Esophagus muscularis mucosa (tissue), 4 donors: ENCODE measurements at regions not wholly inside any gene's neighbourhood (a gene's known extent, or its start where the extent isn't known, plus 50 kb on each side); places are given as distances from the start of the nearest gene placed in this dataset.

Source experiments
- CTCF ChIP-seq, 3 experiments: fragments of 200-600 bp in 2 of 3; fragments of 450-650 bp in 1 of 3; sonication (generic) in 2 of 3; IDR thresholded peaks; one replicate each; pipeline ENCODE4 v1.5.1; 2017 to 2019; ENCODE audit warnings: antibody characterized with exemption in 3 of 3, mild to moderate bottlenecking in 2 of 3, moderate library complexity in 1 of 3
- EP300 ChIP-seq: sonication (generic); formaldehyde crosslinking; IDR thresholded peaks from one replicate; pipeline ENCODE4 v1.6.1; 2017; ENCODE audit warnings: antibody characterized with exemption
- POLR2A ChIP-seq: fragments of 450-650 bp; IDR thresholded peaks from one replicate; pipeline ENCODE4 v1.6.1; 2017; ENCODE audit warnings: antibody characterized with exemption, moderate library complexity, mild to moderate bottlenecking, low read depth

- TF ChIP-seq CTCF (IDR thresholded peaks at IDR 0.05) (no peak), EP300 (no peak), POLR2A (no peak)
Observed at GRCh38 chr5:63175850-63176249, 597.2 kb downstream of the LRRC70 start.
